Peyer's patch (tissue), 4 donors: ENCODE measurements at regions not wholly inside any gene's neighbourhood (a gene's known extent, or its start where the extent isn't known, plus 50 kb on each side); places are given as distances from the start of the nearest gene placed in this dataset.
"Not testable (repeated sequence)": the region's sequence is repeated elsewhere in the genome, so short reads cannot be mapped to it uniquely, and the experiment has no call there.

Source experiments
- DNase-seq, 3 donors: peaks; one replicate each; pipeline ENCODE4 v3.0.0-alpha.2; 2017 to 2019
- H3K27ac ChIP-seq, 4 donors: fragments of 200-600 bp; sonication (generic); one replicate each; pipeline ENCODE4 v1.5.1; 2016 to 2019
- H3K27me3 ChIP-seq, 2 donors: fragments of 200-600 bp; sonication (generic); one replicate each; pipeline ENCODE4 v1.5.1; 2019
- H3K36me3 ChIP-seq, 3 donors: fragments of 200-600 bp; sonication (generic); one replicate each; pipeline ENCODE4 v1.5.1; 2016 to 2019
- H3K4me1 ChIP-seq, 4 donors: fragments of 200-600 bp; sonication (generic); one replicate each; pipeline ENCODE4 v1.5.1; 2016 to 2019
- H3K4me3 ChIP-seq, 4 donors: fragments of 200-600 bp; sonication (generic); 1 replicate in 3 of 4; 2 replicates in 1 of 4; pipeline ENCODE4 v1.5.1; 2016 to 2019; ENCODE audit warnings: mild to moderate bottlenecking in 1 of 4
- H3K9me3 ChIP-seq, 4 donors: fragments of 200-600 bp; sonication (generic); one replicate each; pipeline ENCODE4 v1.5.1; 2016 to 2019; ENCODE audit warnings: mild to moderate bottlenecking in 1 of 4
- CTCF ChIP-seq, 6 experiments: fragments of 450-650 bp in 4 of 6; fragments of 200-600 bp in 2 of 6; sonication (generic) in 1 of 6; IDR thresholded peaks; one replicate each; pipeline ENCODE4 v1.5.1; 2017 to 2019; ENCODE audit warnings: antibody characterized with exemption in 6 of 6, mild to moderate bottlenecking in 3 of 6, moderate library complexity in 1 of 6
- POLR2A ChIP-seq, 2 donors: fragments of 450-650 bp; IDR thresholded peaks; one replicate each; pipeline ENCODE4 v1.5.1; 2017; ENCODE audit warnings: antibody characterized with exemption in 2 of 2, mild to moderate bottlenecking in 2 of 2, moderate library complexity in 2 of 2

GRCh38 chr12:47366157-47366556, 286.4 kb upstream of the AMIGO2 start:
- no peak for DNase-seq
- H3K4me1 ChIP-seq: peaks cover 0 to 4% (median 2%) of the 10 kb centered on the region in 4 donors
- no peak overlapping the region for H3K27ac ChIP-seq
- H3K4me3 ChIP-seq: no peak overlapping the region
- H3K27me3 ChIP-seq: no peaks in the 10 kb centered on the region
- H3K36me3 ChIP-seq: no peaks in the 10 kb centered on the region
- H3K9me3 ChIP-seq: no peaks in the 10 kb centered on the region
- TF ChIP-seq CTCF (IDR thresholded peaks at IDR 0.05) (no peak), POLR2A (IDR thresholded peaks at IDR 0.05) (no peak)

- H3K27ac ChIP-seq, H3K27me3 ChIP-seq, H3K9me3 ChIP-seq, H3K36me3 ChIP-seq, H3K4me3 ChIP-seq, H3K4me1 ChIP-seq, DNase-seq: not testable (repeated sequence)
Measured at GRCh38 chr12:47365443-47366076, 285.8 kb upstream of the AMIGO2 start.

DNA sequence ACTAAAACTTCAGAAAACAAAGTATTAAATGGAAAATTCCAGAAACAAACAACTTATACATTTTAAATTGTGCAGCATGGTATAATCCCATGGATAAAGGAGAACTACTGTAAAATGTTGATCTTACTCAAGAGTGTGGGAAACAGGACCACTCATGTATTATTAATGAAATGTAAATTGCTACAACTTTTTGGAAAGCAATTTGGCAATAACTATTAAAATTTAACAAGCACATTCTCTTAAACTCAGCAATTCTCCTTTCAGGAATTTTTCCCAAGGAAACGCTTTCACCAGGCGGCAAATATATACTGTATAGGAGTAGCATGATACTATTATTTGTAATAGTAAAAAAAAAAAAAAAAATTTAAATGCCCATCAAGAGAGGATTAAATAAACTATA, 284.5 kb upstream of the AMIGO2 start:
- no peak overlapping the region for H3K4me3 ChIP-seq
- no peak for TF ChIP-seq POLR2A (IDR thresholded peaks at IDR 0.05)
- TF ChIP-seq CTCF (IDR thresholded peaks at IDR 0.05): no peak
- H3K4me1 ChIP-seq: peaks cover 0 to 4% (median 2%) of the 10 kb centered on the region in 4 donors
- no peak overlapping the region for H3K27ac ChIP-seq
- no peak for DNase-seq
- no peaks in the 10 kb centered on the region for H3K27me3 ChIP-seq
- no peaks in the 10 kb centered on the region for H3K9me3 ChIP-seq
- H3K36me3 ChIP-seq: no peaks in the 10 kb centered on the region

GRCh38 chr12:47362126-47362705, 282.5 kb upstream of the AMIGO2 start:
- Histone ChIP-seq H3K4me3 (no peak overlapping the region), H3K36me3 (no peaks in the 10 kb centered on the region), H3K9me3 (no peaks in the 10 kb centered on the region), H3K4me1 (peaks cover 0 to 6% (median 2%) of the 10 kb centered on the region in 4 donors), H3K27ac (peak overlapping the region in 2 of 4 donors; percentile 79 to 84), H3K27me3 (no peaks in the 10 kb centered on the region)
- no peak for TF ChIP-seq POLR2A (IDR thresholded peaks at IDR 0.05)
- TF ChIP-seq CTCF (IDR thresholded peaks at IDR 0.05): no peak
- no peak for DNase-seq

GRCh38 chr12:47361389-47362021, 281.7 kb upstream of the AMIGO2 start:
- no peaks in the 10 kb centered on the region for H3K9me3 ChIP-seq
- peaks cover 0 to 11% (median 2%) of the 10 kb centered on the region in 4 donors for H3K4me1 ChIP-seq
- H3K36me3 ChIP-seq: no peaks in the 10 kb centered on the region
- H3K4me3 ChIP-seq: peak overlapping the region in 2 of 4 donors; percentile 0 to 25
- H3K27ac ChIP-seq: peak overlapping the region; percentile 62 to 84 (median 77)
- peak in 2 of 3 donors; percentile 70 to 77 for DNase-seq
- TF ChIP-seq POLR2A (IDR thresholded peaks at IDR 0.05) (no peak), CTCF (IDR thresholded peaks at IDR 0.05) (no peak)
- no peaks in the 10 kb centered on the region for H3K27me3 ChIP-seq

- H3K27me3 ChIP-seq: no peaks in the 10 kb centered on the region
- no peaks in the 10 kb centered on the region for H3K9me3 ChIP-seq
Measured at GRCh38 chr12:47360771-47361388, 281.1 kb upstream of the AMIGO2 start.

More at GRCh38 chr12:47360771-47361388, 281.1 kb upstream of the AMIGO2 start:
- peak in 2 of 3 donors; percentile 62 to 63 for DNase-seq
- peak overlapping the region; percentile 62 to 84 (median 77) for H3K27ac ChIP-seq
- H3K4me1 ChIP-seq: peaks cover 0 to 11% (median 2%) of the 10 kb centered on the region in 4 donors
- TF ChIP-seq POLR2A (IDR thresholded peaks at IDR 0.05): no peak
- no peak for TF ChIP-seq CTCF (IDR thresholded peaks at IDR 0.05)
- no peaks in the 10 kb centered on the region for H3K36me3 ChIP-seq
- H3K4me3 ChIP-seq: peak overlapping the region in 2 of 4 donors; percentile 0 to 25
